ENCODE measurements at regions not wholly inside any gene's neighbourhood (a gene's known extent, or its start where the extent isn't known, plus 50 kb on each side); places are given as distances from the start of the nearest gene placed in this dataset.
A peak's percentile ranks its signal among the peaks of the same experiment; 100 is the strongest.

GRCh38 chr1:185681034-185681633 is 53.1 kb upstream of the HMCN1 start:
- Histone ChIP-seq H3K4me1 (ENCODE audit: control insufficient read depth, insufficient read depth, low read length) (peaks cover 5% of the 10 kb centered on the region), H3K9me3 (ENCODE audit: control insufficient read depth, low read length) (no peaks in the 10 kb centered on the region), H3K27me3 (ENCODE audit: control insufficient read depth, insufficient read depth) (no peaks in the 10 kb centered on the region), H3K27ac (ENCODE audit: low read length) (no peak overlapping the region), H3K4me3 (ENCODE audit: low read length) (no peak overlapping the region)
- intact Hi-C loops (cut with DNase I): loop anchor here in 1 of 4 donors (10.0 kb wide), 1 partner anchor 446 kb away; no protein-coding TSS in a partner anchor
- DNase-seq: no peak
- peak; percentile 52 to 71 for ATAC-seq
- 42% methylated on average over 2 of the region's 2 CpGs for WGBS

GRCh38 chr1:185680453-185680852 is 53.7 kb upstream of the HMCN1 start:
- peaks cover 5% of the 10 kb centered on the region for H3K4me1 ChIP-seq (ENCODE audit: control insufficient read depth, insufficient read depth, low read length)
- 53% methylated on average over 4 of the region's 4 CpGs for WGBS
- intact Hi-C loops (cut with DNase I): loop anchor here in 1 of 4 donors (10.0 kb wide), 1 partner anchor 446 kb away; no protein-coding TSS in a partner anchor
- peak in 1 of 2 donors; percentile 58 for ATAC-seq
- no peaks in the 10 kb centered on the region for H3K9me3 ChIP-seq (ENCODE audit: control insufficient read depth, low read length)
- H3K27me3 ChIP-seq (ENCODE audit: control insufficient read depth, insufficient read depth): no peaks in the 10 kb centered on the region
- no peak overlapping the region for H3K4me3 ChIP-seq (ENCODE audit: low read length)
- no peak for DNase-seq
- H3K27ac ChIP-seq (ENCODE audit: low read length): no peak overlapping the region

GRCh38 chr1:185679220-185679619 is 55.0 kb upstream of the HMCN1 start:
- intact Hi-C loops (cut with DNase I): loop anchor here in 3 of 4 donors (10.0 kb wide), 4 partner anchors 254 to 444 kb away; partner anchors contain the start of gene IVNS1ABP (in 1 of the 3)
- Histone ChIP-seq H3K27ac (ENCODE audit: low read length) (no peak overlapping the region), H3K9me3 (ENCODE audit: control insufficient read depth, low read length) (no peaks in the 10 kb centered on the region)

GRCh38 chr1:185676969-185677368 is 57.2 kb upstream of the HMCN1 start:
- H3K4me3 ChIP-seq (ENCODE audit: low read length): no peak overlapping the region
- H3K4me1 ChIP-seq (ENCODE audit: control insufficient read depth, insufficient read depth, low read length): peaks cover 8% of the 10 kb centered on the region
- no peaks in the 10 kb centered on the region for H3K9me3 ChIP-seq (ENCODE audit: control insufficient read depth, low read length)
- ATAC-seq: no peak
- WGBS: 87% methylated on average over 1 of the region's 1 CpG
- no peaks in the 10 kb centered on the region for H3K27me3 ChIP-seq (ENCODE audit: control insufficient read depth, insufficient read depth)
- no peak overlapping the region for H3K27ac ChIP-seq (ENCODE audit: low read length)
- no peak for DNase-seq
- intact Hi-C loops (cut with DNase I): loop anchor here in 3 of 4 donors (10.0 kb wide), 4 partner anchors 252 to 442 kb away; partner anchors contain the start of gene IVNS1ABP (in 1 of the 3)

More at GRCh38 chr1:185679220-185679619, 55.0 kb upstream of the HMCN1 start:
- peak in 1 of 2 donors; percentile 47 for ATAC-seq
- no peak overlapping the region for H3K4me3 ChIP-seq (ENCODE audit: low read length)
- WGBS: 56% methylated on average over 5 of the region's 5 CpGs
- peaks cover 5% of the 10 kb centered on the region for H3K4me1 ChIP-seq (ENCODE audit: control insufficient read depth, insufficient read depth, low read length)
- DNase-seq: no peak
- no peaks in the 10 kb centered on the region for H3K27me3 ChIP-seq (ENCODE audit: control insufficient read depth, insufficient read depth)

GRCh38 chr1:185674201-185674600 is 60.0 kb upstream of the HMCN1 start:
- DNase-seq (no peak), ATAC-seq (peak; percentile 79 to 89)
- H3K4me1 ChIP-seq (ENCODE audit: control insufficient read depth, insufficient read depth, low read length): peaks cover 3% of the 10 kb centered on the region
- H3K27ac ChIP-seq (ENCODE audit: low read length): no peak overlapping the region
- no peaks in the 10 kb centered on the region for H3K9me3 ChIP-seq (ENCODE audit: control insufficient read depth, low read length)
- no peaks in the 10 kb centered on the region for H3K27me3 ChIP-seq (ENCODE audit: control insufficient read depth, insufficient read depth)
- 24% methylated on average over 5 of the region's 5 CpGs for WGBS
- intact Hi-C loops (cut with DNase I): loop anchor here in 3 of 4 donors (10.0 kb wide), 4 partner anchors 249 to 439 kb away; partner anchors contain the start of gene IVNS1ABP (in 1 of the 3)
- H3K4me3 ChIP-seq (ENCODE audit: low read length): no peak overlapping the region

- Histone ChIP-seq H3K27ac (ENCODE audit: low read length) (no peak overlapping the region), H3K4me3 (ENCODE audit: low read length) (no peak overlapping the region), H3K27me3 (ENCODE audit: control insufficient read depth, insufficient read depth) (no peaks in the 10 kb centered on the region), H3K4me1 (ENCODE audit: control insufficient read depth, insufficient read depth, low read length) (peaks cover 3% of the 10 kb centered on the region), H3K9me3 (ENCODE audit: control insufficient read depth, low read length) (no peaks in the 10 kb centered on the region)
- 56% methylated on average over 3 of the region's 3 CpGs for WGBS
- peak in 1 of 3 donors; percentile 47 for DNase-seq
- intact Hi-C loops (cut with DNase I): loop anchor here in 3 of 4 donors (10.0 kb wide), 4 partner anchors 248 to 438 kb away; partner anchors contain the start of gene IVNS1ABP (in 1 of the 3)
- ATAC-seq: peak; percentile 49 to 59
These were observed 61.4 kb upstream of the HMCN1 start for GRCh38 chr1:185672719-185673360.

GRCh38 chr1:185670187-185670627 is 64.0 kb upstream of the HMCN1 start:
- H3K4me1 ChIP-seq (ENCODE audit: control insufficient read depth, insufficient read depth, low read length): peaks cover 3% of the 10 kb centered on the region
- ATAC-seq: peak; percentile 52 to 65
- peak in 2 of 3 donors; percentile 29 to 68 for DNase-seq
- no peak overlapping the region for H3K4me3 ChIP-seq (ENCODE audit: low read length)
- no peak overlapping the region for H3K27ac ChIP-seq (ENCODE audit: low read length)
- 16% methylated on average over 6 of the region's 6 CpGs for WGBS
- H3K27me3 ChIP-seq (ENCODE audit: control insufficient read depth, insufficient read depth): no peaks in the 10 kb centered on the region
- no peaks in the 10 kb centered on the region for H3K9me3 ChIP-seq (ENCODE audit: control insufficient read depth, low read length)
- intact Hi-C loops (cut with DNase I): loop anchor here in 3 of 4 donors (10.0 kb wide), 4 partner anchors 245 to 435 kb away; partner anchors contain the start of gene IVNS1ABP (in 1 of the 3)

- Histone ChIP-seq H3K4me1 (ENCODE audit: control insufficient read depth, insufficient read depth, low read length) (no peaks in the 10 kb centered on the region), H3K9me3 (ENCODE audit: control insufficient read depth, low read length) (no peaks in the 10 kb centered on the region), H3K27ac (ENCODE audit: low read length) (no peak overlapping the region), H3K27me3 (ENCODE audit: control insufficient read depth, insufficient read depth) (no peaks in the 10 kb centered on the region), H3K4me3 (ENCODE audit: low read length) (no peak overlapping the region)
- intact Hi-C loops (cut with DNase I): loop anchor here in 1 of 4 donors (5.0 kb wide), 1 partner anchor 351 kb away; the partner anchor contains the start of gene IVNS1ABP
- ATAC-seq (no peak), DNase-seq (no peak)
These were observed 66.2 kb upstream of the HMCN1 start for GRCh38 chr1:185668013-185668412.

- intact Hi-C loops (cut with DNase I): loop anchor here in 1 of 4 donors (5.0 kb wide), 1 partner anchor 349 kb away; the partner anchor contains the start of gene IVNS1ABP
- ATAC-seq (no peak), DNase-seq (no peak)
- Histone ChIP-seq H3K27ac (ENCODE audit: low read length) (no peak overlapping the region), H3K27me3 (ENCODE audit: control insufficient read depth, insufficient read depth) (no peaks in the 10 kb centered on the region), H3K4me3 (ENCODE audit: low read length) (no peak overlapping the region), H3K9me3 (ENCODE audit: control insufficient read depth, low read length) (no peaks in the 10 kb centered on the region), H3K4me1 (ENCODE audit: control insufficient read depth, insufficient read depth, low read length) (no peaks in the 10 kb centered on the region)
- 97% methylated on average over 2 of the region's 2 CpGs for WGBS
These were observed 67.6 kb upstream of the HMCN1 start for GRCh38 chr1:185666582-185666981.

- Histone ChIP-seq H3K27ac (ENCODE audit: low read length) (no peak overlapping the region), H3K4me1 (ENCODE audit: control insufficient read depth, insufficient read depth, low read length) (no peaks in the 10 kb centered on the region), H3K4me3 (ENCODE audit: low read length) (no peak overlapping the region), H3K9me3 (ENCODE audit: control insufficient read depth, low read length) (no peaks in the 10 kb centered on the region), H3K27me3 (ENCODE audit: control insufficient read depth, insufficient read depth) (no peaks in the 10 kb centered on the region)
- intact Hi-C loops (cut with DNase I): no loop called here
- DNase-seq (no peak), ATAC-seq (no peak)
- WGBS: 28% methylated on average over 1 of the region's 1 CpG
These were observed 70.4 kb upstream of the HMCN1 start for GRCh38 chr1:185663771-185664296.

GRCh38 chr1:185663332-185663731 is 70.9 kb upstream of the HMCN1 start:
- no peak for ATAC-seq
- Histone ChIP-seq H3K4me1 (ENCODE audit: control insufficient read depth, insufficient read depth, low read length) (no peaks in the 10 kb centered on the region), H3K9me3 (ENCODE audit: control insufficient read depth, low read length) (no peaks in the 10 kb centered on the region), H3K27me3 (ENCODE audit: control insufficient read depth, insufficient read depth) (no peaks in the 10 kb centered on the region), H3K4me3 (ENCODE audit: low read length) (no peak overlapping the region), H3K27ac (ENCODE audit: low read length) (no peak overlapping the region)
- no peak for DNase-seq
- WGBS: 65% methylated on average over 1 of the region's 1 CpG
- intact Hi-C loops (cut with DNase I): no loop called here
